Activated naive CD8-positive, alpha-beta T cell (primary cell): ENCODE measurements at regions not wholly inside any gene's neighbourhood (a gene's known extent, or its start where the extent isn't known, plus 50 kb on each side); places are given as distances from the start of the nearest gene placed in this dataset.

Experiments used
- H3K27ac Mint-ChIP-seq: one replicate; pipeline ENCODE4 v1.8.0; 2021; ENCODE audit warnings: mixed read lengths
- H3K27me3 Mint-ChIP-seq: one replicate; pipeline ENCODE4 v1.8.0; 2021; ENCODE audit warnings: mixed read lengths
- H3K36me3 Mint-ChIP-seq: one replicate; pipeline ENCODE4 v1.8.0; 2021; ENCODE audit warnings: mixed read lengths
- H3K4me1 Mint-ChIP-seq: one replicate; pipeline ENCODE4 v1.8.0; 2021; ENCODE audit warnings: low read depth, mixed read lengths
- H3K4me3 Mint-ChIP-seq: one replicate; pipeline ENCODE4 v1.8.0; 2021; ENCODE audit warnings: mild to moderate bottlenecking, mixed read lengths
- H3K9me3 Mint-ChIP-seq: one replicate; pipeline ENCODE4 v1.8.0; 2021; ENCODE audit warnings: low read depth, mixed read lengths

GRCh38 chr4:181465826-181466225, 777.4 kb upstream of the TENM3 start:
- H3K4me1 Mint-ChIP-seq, result no peaks in the 10 kb centered on the region
- no peak overlapping the region for H3K4me3 Mint-ChIP-seq
- H3K9me3 Mint-ChIP-seq, result no peaks in the 10 kb centered on the region
- H3K27me3 Mint-ChIP-seq, result no peaks in the 10 kb centered on the region
- no peak overlapping the region for H3K27ac Mint-ChIP-seq
- no peaks in the 10 kb centered on the region for H3K36me3 Mint-ChIP-seq

- H3K27ac Mint-ChIP-seq, result no peak overlapping the region
- no peaks in the 10 kb centered on the region for H3K36me3 Mint-ChIP-seq
- H3K4me1 Mint-ChIP-seq, result no peaks in the 10 kb centered on the region
- no peaks in the 10 kb centered on the region for H3K27me3 Mint-ChIP-seq
- no peak overlapping the region for H3K4me3 Mint-ChIP-seq
- H3K9me3 Mint-ChIP-seq, result no peaks in the 10 kb centered on the region
Measured at GRCh38 chr4:181468451-181468850, 774.8 kb upstream of the TENM3 start.

GRCh38 chr4:181470306-181470705, 772.9 kb upstream of the TENM3 start:
- Mint-ChIP-seq H3K36me3 (no peaks in the 10 kb centered on the region), H3K4me1 (no peaks in the 10 kb centered on the region), H3K27ac (no peak overlapping the region), H3K9me3 (no peaks in the 10 kb centered on the region), H3K27me3 (no peaks in the 10 kb centered on the region), H3K4me3 (no peak overlapping the region)

GRCh38 chr4:181475359-181475758, 767.8 kb upstream of the TENM3 start:
- H3K27ac Mint-ChIP-seq, result no peak overlapping the region
- H3K36me3 Mint-ChIP-seq, result no peaks in the 10 kb centered on the region
- H3K27me3 Mint-ChIP-seq, result no peaks in the 10 kb centered on the region
- no peaks in the 10 kb centered on the region for H3K9me3 Mint-ChIP-seq
- no peaks in the 10 kb centered on the region for H3K4me1 Mint-ChIP-seq
- H3K4me3 Mint-ChIP-seq, result no peak overlapping the region

GRCh38 chr4:181475781-181476507, 767.3 kb upstream of the TENM3 start:
- Mint-ChIP-seq H3K27ac (no peak overlapping the region), H3K9me3 (no peaks in the 10 kb centered on the region), H3K36me3 (no peaks in the 10 kb centered on the region), H3K27me3 (no peaks in the 10 kb centered on the region), H3K4me3 (no peak overlapping the region), H3K4me1 (no peaks in the 10 kb centered on the region)

GRCh38 chr4:181476508-181476890, 766.7 kb upstream of the TENM3 start:
- Mint-ChIP-seq H3K36me3 (no peaks in the 10 kb centered on the region), H3K27ac (no peak overlapping the region), H3K27me3 (no peaks in the 10 kb centered on the region)

GRCh38 chr4:181477591-181477990, 765.6 kb upstream of the TENM3 start:
- H3K27ac Mint-ChIP-seq, result no peak overlapping the region
- no peaks in the 10 kb centered on the region for H3K27me3 Mint-ChIP-seq
- no peaks in the 10 kb centered on the region for H3K36me3 Mint-ChIP-seq
- H3K4me1 Mint-ChIP-seq, result no peaks in the 10 kb centered on the region
- H3K9me3 Mint-ChIP-seq, result no peaks in the 10 kb centered on the region
- H3K4me3 Mint-ChIP-seq, result no peak overlapping the region

More at GRCh38 chr4:181476508-181476890, 766.7 kb upstream of the TENM3 start:
- Mint-ChIP-seq H3K4me1 (no peaks in the 10 kb centered on the region), H3K9me3 (no peaks in the 10 kb centered on the region), H3K4me3 (no peak overlapping the region)

GRCh38 chr4:181478656-181479055, 764.5 kb upstream of the TENM3 start:
- Mint-ChIP-seq H3K9me3 (no peaks in the 10 kb centered on the region), H3K27ac (no peak overlapping the region), H3K36me3 (no peaks in the 10 kb centered on the region), H3K4me1 (no peaks in the 10 kb centered on the region), H3K4me3 (no peak overlapping the region), H3K27me3 (no peaks in the 10 kb centered on the region)

- H3K27ac Mint-ChIP-seq, result no peak overlapping the region
- no peaks in the 10 kb centered on the region for H3K36me3 Mint-ChIP-seq
- no peaks in the 10 kb centered on the region for H3K27me3 Mint-ChIP-seq
- H3K9me3 Mint-ChIP-seq, result no peaks in the 10 kb centered on the region
- no peaks in the 10 kb centered on the region for H3K4me1 Mint-ChIP-seq
- H3K4me3 Mint-ChIP-seq, result no peak overlapping the region
Measured at GRCh38 chr4:181479141-181479540, 764.1 kb upstream of the TENM3 start.

- Mint-ChIP-seq H3K4me1 (no peaks in the 10 kb centered on the region), H3K9me3 (no peaks in the 10 kb centered on the region)
Measured at GRCh38 chr4:181484396-181484795, 758.8 kb upstream of the TENM3 start.

GRCh38 chr4:181488926-181489325, 754.3 kb upstream of the TENM3 start:
- no peaks in the 10 kb centered on the region for H3K36me3 Mint-ChIP-seq
- H3K27ac Mint-ChIP-seq, result no peak overlapping the region
- no peaks in the 10 kb centered on the region for H3K9me3 Mint-ChIP-seq
- H3K4me3 Mint-ChIP-seq, result no peak overlapping the region
- no peaks in the 10 kb centered on the region for H3K4me1 Mint-ChIP-seq
- H3K27me3 Mint-ChIP-seq, result no peaks in the 10 kb centered on the region

More at GRCh38 chr4:181484396-181484795, 758.8 kb upstream of the TENM3 start:
- no peak overlapping the region for H3K27ac Mint-ChIP-seq
- no peaks in the 10 kb centered on the region for H3K36me3 Mint-ChIP-seq
- H3K4me3 Mint-ChIP-seq, result no peak overlapping the region
- H3K27me3 Mint-ChIP-seq, result no peaks in the 10 kb centered on the region

- H3K4me1 Mint-ChIP-seq, result no peaks in the 10 kb centered on the region
- no peak overlapping the region for H3K27ac Mint-ChIP-seq
- H3K9me3 Mint-ChIP-seq, result peaks cover 3% of the 10 kb centered on the region
- H3K4me3 Mint-ChIP-seq, result no peak overlapping the region
- H3K27me3 Mint-ChIP-seq, result no peaks in the 10 kb centered on the region
- H3K36me3 Mint-ChIP-seq, result no peaks in the 10 kb centered on the region
Measured at GRCh38 chr4:181498148-181498547, 745.1 kb upstream of the TENM3 start.

GRCh38 chr4:181502611-181503010, 740.6 kb upstream of the TENM3 start:
- Mint-ChIP-seq H3K9me3 (no peaks in the 10 kb centered on the region), H3K27ac (no peak overlapping the region), H3K36me3 (no peaks in the 10 kb centered on the region), H3K4me3 (no peak overlapping the region), H3K27me3 (no peaks in the 10 kb centered on the region), H3K4me1 (no peaks in the 10 kb centered on the region)

- no peaks in the 10 kb centered on the region for H3K36me3 Mint-ChIP-seq
- H3K4me1 Mint-ChIP-seq, result no peaks in the 10 kb centered on the region
- no peak overlapping the region for H3K4me3 Mint-ChIP-seq
- H3K27me3 Mint-ChIP-seq, result no peaks in the 10 kb centered on the region
- H3K27ac Mint-ChIP-seq, result no peak overlapping the region
- H3K9me3 Mint-ChIP-seq, result no peaks in the 10 kb centered on the region
Measured at GRCh38 chr4:181503687-181504390, 739.4 kb upstream of the TENM3 start.

- no peaks in the 10 kb centered on the region for H3K9me3 Mint-ChIP-seq
- no peak overlapping the region for H3K27ac Mint-ChIP-seq
- no peak overlapping the region for H3K4me3 Mint-ChIP-seq
- H3K4me1 Mint-ChIP-seq, result no peaks in the 10 kb centered on the region
- H3K36me3 Mint-ChIP-seq, result no peaks in the 10 kb centered on the region
- no peaks in the 10 kb centered on the region for H3K27me3 Mint-ChIP-seq
Measured at GRCh38 chr4:181504924-181505323, 738.3 kb upstream of the TENM3 start.
